ENCODE measurements at regions not wholly inside any gene's neighbourhood (a gene's known extent, or its start where the extent isn't known, plus 50 kb on each side); places are given as distances from the start of the nearest gene placed in this dataset.

DNA sequence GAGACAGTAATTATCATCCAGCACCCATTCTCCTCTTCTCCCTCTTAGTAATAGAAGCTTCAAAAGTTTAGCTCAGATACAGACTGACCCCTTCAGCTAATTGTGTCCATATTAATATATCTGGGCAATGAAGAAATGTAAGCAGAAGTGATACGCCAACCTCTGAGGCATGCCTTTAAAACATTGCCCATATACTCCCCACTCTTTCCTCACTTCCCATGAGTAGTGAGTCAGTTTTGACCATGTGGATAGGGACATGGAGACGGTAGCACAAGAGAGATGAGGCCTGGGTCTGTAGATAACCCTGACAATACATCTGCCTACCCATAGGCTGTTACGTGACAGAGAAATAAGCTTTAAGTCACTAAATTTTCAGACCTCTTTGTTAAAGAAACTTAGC lies 147.6 kb downstream of the KCTD12 start:
- TF ChIP-seq CTCF (IDR thresholded peaks at IDR 0.05; ENCODE audit: low read length) (no peak), EZH2 (optimal IDR thresholded peaks at IDR 0.05; ENCODE audit: low read depth, low read length) (no peak)

All from MM.1S (cell line).